HepG2 (cell line): ENCODE measurements at regions not wholly inside any gene's neighbourhood (a gene's known extent, or its start where the extent isn't known, plus 50 kb on each side); places are given as distances from the start of the nearest gene placed in this dataset.

Experiments used
- ATAC-seq: fragments of 200-7000 bp; cut with Tn5 transposase; 3 replicates; pipeline ENCODE4 v1.9.1; 2020; ENCODE audit warnings: mild to moderate bottlenecking, moderate library complexity
- BruUV-seq: library from RNA; stranded (reverse); fragments of 400-500 nt; replicated peaks from 2 replicates; lab custom pipeline; 2021; lab: Mats Ljungman, UMichigan
- CTCF ChIA-PET: fragments of 300-600 bp; formaldehyde crosslinking; extraction: SDS; loops from one replicate; lab custom pipeline; 2021; ENCODE audit warnings: low total read pairs, inconsistent platforms, low intra/inter-chr PET ratio; lab: Yijun Ruan, JAX
- POLR2A ChIA-PET: fragments of 350-600 bp; sonication (Branson Sonifier 250); formaldehyde crosslinking; loops from one replicate; lab custom pipeline; 2020; ENCODE audit warnings: antibody characterized with exemption, inconsistent platforms; lab: Yijun Ruan, JAX
- DNase-seq: peaks from one replicate; pipeline ENCODE4 v3.0.0-alpha.2; 2015; ENCODE audit warnings: low spot score
- FAIRE-seq: peaks from 3 replicates; lab custom pipeline; 2011; peaks lifted over from hg19 to GRCh38; lab: Jason Lieb, UNC
- H2AFZ ChIP-seq: one replicate; pipeline ENCODE4 v1.6.1; 2011; ENCODE audit warnings: low read length, inconsistent platforms
- H3K27ac ChIP-seq: fragments of 300-600 bp; 3 replicates; pipeline ENCODE4 v1.8.0; 2011; ENCODE audit warnings: mixed run types, mild to moderate bottlenecking, mixed read lengths, low read length, inconsistent platforms; ENCODE audit not compliant: insufficient read depth; ENCODE audit errors: extremely low read length
- H3K27me3 ChIP-seq, 2 experiments: fragments of 200-600 bp in 1 of 2; 2 replicates in 1 of 2; 3 replicates in 1 of 2; pipeline versions ENCODE4 v1.6.0 to v1.8.0; 2011; ENCODE audit warnings: low read length in 2 of 2, mild to moderate bottlenecking in 2 of 2, moderate library complexity in 2 of 2, inconsistent platforms in 1 of 2; ENCODE audit not compliant: insufficient read depth in 2 of 2, control insufficient read depth in 1 of 2
- H3K36me3 ChIP-seq, 2 experiments: fragments of 200-600 bp in 1 of 2; replicated peaks in 1 of 2; 2 replicates in 1 of 2; 3 replicates in 1 of 2; pipeline versions ENCODE4 v1.5.1 to v1.8.0; 2011; ENCODE audit warnings: low read length in 2 of 2, inconsistent platforms in 1 of 2; ENCODE audit not compliant: insufficient read depth in 2 of 2, control insufficient read depth in 1 of 2
- H3K4me1 ChIP-seq: 2 replicates; pipeline ENCODE4 v1.5.1; 2012; ENCODE audit warnings: low read length, inconsistent platforms; ENCODE audit not compliant: insufficient read depth
- H3K4me2 ChIP-seq: 2 replicates; pipeline ENCODE4 v1.6.0; 2011; ENCODE audit warnings: low read depth, low read length, inconsistent platforms
- H3K4me3 ChIP-seq, 3 experiments: fragments of 200-600 bp in 1 of 3; sonication (generic), shearing (Covaris generic) in 1 of 3; replicated peaks in 1 of 3; 2 replicates each; pipeline ENCODE4 v1.5.1; 2011 to 2016; ENCODE audit warnings: low read length in 3 of 3, inconsistent platforms in 2 of 3, low read depth in 2 of 3, mild to moderate bottlenecking in 2 of 3, control low read depth in 1 of 3, mixed read lengths in 1 of 3; ENCODE audit not compliant: insufficient read depth in 1 of 3
- H3K79me2 ChIP-seq: one replicate; pipeline ENCODE4 v1.6.1; 2011; ENCODE audit warnings: low read length, inconsistent platforms; ENCODE audit not compliant: insufficient read depth
- H3K9ac ChIP-seq: 2 replicates; pipeline ENCODE4 v1.6.0; 2011; ENCODE audit warnings: mild to moderate bottlenecking, low read depth, low read length, inconsistent platforms; ENCODE audit not compliant: insufficient read depth
- H3K9me3 ChIP-seq: 2 replicates; pipeline ENCODE4 v1.5.1; 2012; ENCODE audit warnings: mild to moderate bottlenecking, low read length
- H4K20me1 ChIP-seq: 2 replicates; pipeline ENCODE4 v1.6.0; 2011; ENCODE audit warnings: inconsistent platforms, mild to moderate bottlenecking, low read length, moderate library complexity; ENCODE audit not compliant: insufficient read depth
- ESRRA ChIP-seq: sonication (generic); formaldehyde crosslinking; IDR thresholded peaks from 2 replicates; pipeline ENCODE4 v1.5.1; 2020; ENCODE audit warnings: mild to moderate bottlenecking, low read depth, missing genetic modification reagents
- FOXA3 ChIP-seq: IDR thresholded peaks from 2 replicates; pipeline ENCODE4 v1.6.1; 2016; ENCODE audit warnings: missing genetic modification reagents, missing compliant biosample characterization
- KDM5A ChIP-seq: fragments of 200-600 bp; sonication (generic); IDR thresholded peaks from 2 replicates; pipeline ENCODE4 v1.7.0; 2018; ENCODE audit warnings: antibody characterized with exemption, mild to moderate bottlenecking, low read length, borderline replicate concordance
- MED8 ChIP-seq: sonication (generic); formaldehyde crosslinking; IDR thresholded peaks from 2 replicates; pipeline ENCODE4 v1.8.1; 2023; ENCODE audit warnings: mild to moderate bottlenecking, missing genetic modification reagents; ENCODE audit not compliant: insufficient replicate concordance
- ONECUT2 ChIP-seq: sonication (generic); formaldehyde crosslinking; IDR thresholded peaks from 2 replicates; pipeline ENCODE4 v1.4.0; 2020; ENCODE audit warnings: missing genetic modification reagents
- RNF219 ChIP-seq: sonication (generic); formaldehyde crosslinking; IDR thresholded peaks from 2 replicates; pipeline ENCODE4 v1.5.0; 2020; ENCODE audit warnings: mild to moderate bottlenecking, missing genetic modification reagents
- SOX13 ChIP-seq, 3 experiments: fragments of 450-650 bp in 1 of 3; sonication (generic) in 1 of 3; formaldehyde crosslinking in 1 of 3; IDR thresholded peaks in 2 of 3; conservative IDR thresholded peaks in 1 of 3; 2 replicates each; pipeline versions ENCODE4 v1.5.0 to v1.6.1; 2016 to 2020; ENCODE audit warnings: antibody characterized with exemption in 1 of 3, mild to moderate bottlenecking in 1 of 3, missing compliant biosample characterization in 1 of 3, missing genetic modification reagents in 1 of 3, moderate library complexity in 1 of 3
- ZBTB3 ChIP-seq: sonication (generic); formaldehyde crosslinking; IDR thresholded peaks from 2 replicates; pipeline ENCODE4 v1.4.0; 2020; ENCODE audit warnings: low read depth, mild to moderate bottlenecking, moderate library complexity, missing genetic modification reagents, borderline replicate concordance
- ZNF275 ChIP-seq: sonication (generic); formaldehyde crosslinking; IDR thresholded peaks from 2 replicates; pipeline ENCODE4 v1.8.0; 2022; ENCODE audit warnings: missing genetic modification reagents, mild to moderate bottlenecking, inconsistent platforms, borderline replicate concordance
- ZNF34 ChIP-seq: sonication (generic); formaldehyde crosslinking; IDR thresholded peaks from 2 replicates; pipeline ENCODE4 v1.4.0; 2020; ENCODE audit warnings: mild to moderate bottlenecking, missing genetic modification reagents, borderline replicate concordance
- ZNF468 ChIP-seq: sonication (generic); formaldehyde crosslinking; IDR thresholded peaks from 2 replicates; pipeline ENCODE4 v1.8.0; 2022; ENCODE audit warnings: mild to moderate bottlenecking, moderate library complexity, missing genetic modification reagents
- ZNF704 ChIP-seq: sonication (generic); formaldehyde crosslinking; IDR thresholded peaks from 2 replicates; pipeline ENCODE4 v1.8.1; 2023; ENCODE audit warnings: mild to moderate bottlenecking, inconsistent platforms, moderate library complexity, missing genetic modification reagents, borderline replicate concordance
- ZNF788 ChIP-seq: sonication (generic); formaldehyde crosslinking; IDR thresholded peaks from 2 replicates; pipeline ENCODE4 v1.5.0; 2020; ENCODE audit warnings: mild to moderate bottlenecking, missing genetic modification reagents, borderline replicate concordance
- WGBS: methylation state at CpG from one replicate; pipeline ENCODE4 v1.1.6; 2017; ENCODE audit warnings: low lambda C conversion rate; 5-methylcytosine and 5-hydroxymethylcytosine counted together
- in situ Hi-C: cut with HindIII; loops from 2 replicates; pipeline ENCODE4 v1.10.0; 2017; ENCODE audit warnings: low pct_unique_long_range_greater_than_20kb; ENCODE audit not compliant: extremely low pct_ligation_motif_present
- intact Hi-C: fragments of 100-400 bp; cut with micrococcal nuclease; formaldehyde crosslinking; loops from one replicate; pipeline ENCODE4 v1.10.0; 2022; ENCODE audit not compliant: unreplicated experiment

- no peak for TF ChIP-seq MED8 (CRISPR knock-in tag)
- TF ChIP-seq ZNF275 (CRISPR knock-in tag): no peak
- TF ChIP-seq ZBTB3 (CRISPR knock-in tag): no peak
- TF ChIP-seq ZNF704 (CRISPR knock-in tag): no peak
- no TSS peak for BruUV-seq
- 13% methylated on average over 4 of the region's 5 CpGs for WGBS
- CTCF ChIA-PET: no interaction called here
- in situ Hi-C loops (loop anchor here (5.0 kb wide), 1 partner anchor 113 kb away; no protein-coding TSS in a partner anchor), intact Hi-C loops (no loop called here)
- H2AFZ ChIP-seq: no peak overlapping the region
- H3K79me2 ChIP-seq: no peaks in the 10 kb centered on the region
- H3K4me3 ChIP-seq: no peak overlapping the region
- H3K9ac ChIP-seq: no peak overlapping the region
- FAIRE-seq (no peak), DNase-seq (no peak), ATAC-seq (no peak)
- H3K4me2 ChIP-seq: no peak overlapping the region
- no peak overlapping the region for H3K27ac ChIP-seq
- no peaks in the 10 kb centered on the region for H3K36me3 ChIP-seq
- H4K20me1 ChIP-seq: no peaks in the 10 kb centered on the region
- H3K9me3 ChIP-seq: no peaks in the 10 kb centered on the region
- H3K4me1 ChIP-seq: no peaks in the 10 kb centered on the region
- H3K27me3 ChIP-seq: peaks cover 0 to 27% of the 10 kb centered on the region in 2 experiments; a peak in 2 of 5 replicates
- POLR2A ChIA-PET: no interaction called here
Measured at GRCh38 chr1:53390261-53390660, 62.4 kb upstream of the LRP8 start.

GRCh38 chr1:53390736-53391135 is 62.9 kb upstream of the LRP8 start:
- BruUV-seq: no TSS peak
- ATAC-seq (no peak), FAIRE-seq (no peak), DNase-seq (no peak)
- CTCF ChIA-PET: no interaction called here
- H3K36me3 ChIP-seq: no peaks in the 10 kb centered on the region
- no peak overlapping the region for H2AFZ ChIP-seq
- H3K4me3 ChIP-seq: no peak overlapping the region
- H3K9me3 ChIP-seq: no peaks in the 10 kb centered on the region
- no peaks in the 10 kb centered on the region for H3K4me1 ChIP-seq
- H3K79me2 ChIP-seq: no peaks in the 10 kb centered on the region
- intact Hi-C loops: no loop called here
- WGBS: 42% methylated on average over 8 of the region's 8 CpGs
- H3K27me3 ChIP-seq: peaks cover 0 to 26% of the 10 kb centered on the region in 2 experiments; a peak in 4 of 5 replicates
- no peak overlapping the region for H3K27ac ChIP-seq
- in situ Hi-C loops: loop anchor here (5.0 kb wide), 1 partner anchor 113 kb away; no protein-coding TSS in a partner anchor
- H3K9ac ChIP-seq: no peak overlapping the region
- POLR2A ChIA-PET: no interaction called here
- H3K4me2 ChIP-seq: no peak overlapping the region
- H4K20me1 ChIP-seq: no peaks in the 10 kb centered on the region
- no peak for TF ChIP-seq ZNF788 (CRISPR knock-in tag)
- no peak for TF ChIP-seq RNF219 (CRISPR knock-in tag)
- TF ChIP-seq SOX13 (IDR thresholded peaks at IDR 0.05): no peak
- TF ChIP-seq SOX13 (CRISPR knock-in tag; conservative IDR thresholded peaks at IDR 0.05 in 1 of 2, IDR thresholded peaks at IDR 0.05 in 1 of 2): no peak
- no peak for TF ChIP-seq FOXA3
- TF ChIP-seq ZNF34 (CRISPR knock-in tag): no peak
- TF ChIP-seq ZNF468 (CRISPR knock-in tag): no peak
- no peak for TF ChIP-seq KDM5A
- no peak for TF ChIP-seq ESRRA (CRISPR knock-in tag)
- no peak for TF ChIP-seq ONECUT2 (CRISPR knock-in tag)
